AG04450 (cell line): ENCODE measurements at regions not wholly inside any gene's neighbourhood (a gene's known extent, or its start where the extent isn't known, plus 50 kb on each side); places are given as distances from the start of the nearest gene placed in this dataset.

Experiments used
- CTCF ChIA-PET: fragments of 300-600, 350-600 bp; formaldehyde crosslinking; extraction: SDS; loops from one replicate; lab custom pipeline; 2022; ENCODE audit warnings: antibody characterized with exemption, inconsistent platforms; lab: Charles Lee
- POLR2A ChIA-PET: fragments of 350-600 bp; formaldehyde crosslinking; extraction: SDS; loops from one replicate; lab custom pipeline; 2021; ENCODE audit warnings: antibody characterized with exemption, inconsistent platforms; lab: Yijun Ruan, JAX
- DNase-seq: peaks from one replicate; pipeline ENCODE4 v3.0.0-alpha.2; 2011; ENCODE audit warnings: low read depth, low spot score
- H3K27ac ChIP-seq: one replicate; pipeline ENCODE4 v1.5.1; 2012; ENCODE audit warnings: low read depth, low read length, control low read depth
- H3K27me3 ChIP-seq: one replicate; pipeline ENCODE4 v1.6.0; 2012; ENCODE audit warnings: low read length; ENCODE audit not compliant: control insufficient read depth, insufficient read depth
- H3K4me3 ChIP-seq: 2 replicates; pipeline ENCODE4 v1.5.1; 2011; ENCODE audit warnings: mild to moderate bottlenecking, low read depth, low read length, control low read depth
- H3K9me3 ChIP-seq: 2 replicates; pipeline ENCODE4 v1.5.1; 2012; ENCODE audit warnings: low read length; ENCODE audit not compliant: control insufficient read depth, insufficient read depth
- CTCF ChIP-seq: IDR thresholded peaks from 2 replicates; pipeline ENCODE4 v1.5.1; 2011; ENCODE audit warnings: low read depth, low read length, control low read depth, inconsistent platforms

DNA sequence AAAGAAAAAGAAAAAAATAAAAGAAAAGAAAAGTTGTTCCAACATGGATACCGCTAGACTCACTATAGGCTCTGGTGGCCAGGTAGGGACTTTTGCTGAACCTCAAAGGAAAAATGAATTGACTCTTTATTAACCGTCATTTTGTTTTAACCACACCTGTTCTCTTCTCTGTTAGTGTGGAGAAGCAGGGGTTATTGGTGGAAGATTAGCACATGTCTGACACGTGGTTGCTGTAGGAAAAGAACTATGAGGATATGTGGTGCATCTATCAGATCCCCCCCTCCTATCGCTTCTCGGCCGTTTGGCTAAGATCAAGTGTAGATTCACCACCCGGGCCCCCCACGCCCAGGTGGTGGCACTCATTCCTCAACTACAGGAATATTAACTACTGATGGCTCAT is 212.4 kb upstream of the ZNF184 start:
- TF ChIP-seq CTCF = no peak
- CTCF ChIA-PET = no interaction called here
- peaks cover 10% of the 10 kb centered on the region; the same call in 1 of the 2 replicates for H3K9me3 ChIP-seq
- H3K27ac ChIP-seq = no peak overlapping the region
- peaks cover under 1% of the 10 kb centered on the region for H3K27me3 ChIP-seq
- no peak overlapping the region for H3K4me3 ChIP-seq
- no peak for DNase-seq
- POLR2A ChIA-PET = no interaction called here

DNA sequence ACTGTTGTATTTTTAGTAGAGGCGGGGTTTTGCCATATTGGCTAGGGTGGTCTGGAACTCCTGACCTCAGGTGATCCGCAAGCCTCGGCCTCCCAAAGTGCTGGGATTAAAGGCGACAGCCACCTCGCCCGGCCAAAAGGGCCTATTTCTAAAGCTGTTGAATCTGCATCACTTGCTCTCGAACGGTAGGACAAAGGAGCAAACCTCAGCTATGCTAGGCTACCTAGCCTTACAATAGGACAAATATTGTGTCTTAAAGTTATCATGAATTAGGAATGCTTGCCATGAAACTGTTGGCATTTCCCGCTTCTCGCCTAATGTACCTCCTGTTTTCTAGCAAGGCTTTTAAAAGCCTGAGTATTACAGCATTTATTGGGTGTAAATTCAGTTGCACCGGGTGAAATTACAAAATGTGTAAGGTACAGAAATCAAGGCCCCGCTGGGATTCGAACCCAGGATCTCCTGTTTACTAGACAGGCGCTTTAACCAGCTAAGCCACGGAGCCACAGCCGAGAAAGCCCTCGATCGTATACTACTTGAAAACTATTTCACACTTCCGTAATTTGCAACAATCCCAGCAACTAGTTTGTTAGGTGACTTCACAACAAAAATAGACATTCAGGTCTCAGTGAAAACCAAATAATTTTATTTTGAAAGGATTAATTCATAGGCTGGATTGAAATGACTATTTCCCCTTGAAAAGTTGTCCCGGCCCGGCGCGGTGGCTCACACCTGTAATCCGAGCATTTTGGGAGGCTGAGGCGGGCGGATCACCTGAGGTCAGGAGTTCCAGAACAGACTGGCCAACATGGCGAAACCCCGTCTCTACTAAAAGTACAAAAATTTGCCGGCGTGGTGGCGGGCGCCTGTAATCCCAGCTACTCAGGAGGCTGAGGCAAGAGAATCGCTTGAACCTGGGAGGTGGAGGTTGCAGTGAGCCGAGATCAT is 211.6 kb upstream of the ZNF184 start:
- H3K4me3 ChIP-seq = no peak overlapping the region
- ChIA-PET CTCF (no interaction called here), POLR2A (no interaction called here)
- H3K27ac ChIP-seq = no peak overlapping the region
- no peak for TF ChIP-seq CTCF
- no peak for DNase-seq
- H3K27me3 ChIP-seq = peaks cover 2% of the 10 kb centered on the region
- peaks cover 14% of the 10 kb centered on the region for H3K9me3 ChIP-seq

DNA sequence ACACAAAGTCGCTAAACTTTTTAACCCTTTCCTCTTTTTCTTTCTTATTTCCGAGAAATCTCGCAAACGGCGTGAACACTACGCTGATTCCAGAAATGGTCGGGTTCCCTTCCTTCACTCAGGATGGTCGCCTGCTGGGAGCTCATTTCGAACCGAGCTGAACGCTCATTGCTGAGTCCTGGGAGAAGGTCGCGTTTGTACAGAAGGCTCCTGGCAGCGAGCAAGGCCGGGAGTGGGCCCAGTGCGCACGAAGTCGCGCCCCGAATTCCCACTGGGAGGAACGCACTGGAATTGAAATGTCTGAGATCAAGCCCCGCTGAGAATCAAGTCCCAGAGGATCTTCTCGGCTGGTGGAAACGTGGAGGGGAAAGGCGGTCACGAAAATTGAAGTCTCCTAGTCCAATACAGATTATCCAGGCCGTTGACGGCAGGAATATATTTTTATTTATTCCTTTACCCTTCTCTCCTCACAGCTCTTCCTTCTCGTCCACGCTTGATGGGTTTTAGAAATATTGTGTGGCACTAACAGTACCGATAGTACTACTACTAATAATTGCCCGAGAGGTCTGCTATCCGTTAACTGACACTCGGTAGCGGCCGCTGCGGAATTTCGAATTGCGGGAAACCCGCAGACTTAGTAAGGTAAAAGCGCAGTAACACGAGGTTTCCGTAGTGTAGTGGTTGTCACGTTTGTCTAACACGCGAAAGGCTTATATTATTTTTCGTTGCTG is 207.2 kb upstream of the ZNF184 start:
- POLR2A ChIA-PET = no interaction called here
- DNase-seq = no peak

DNA sequence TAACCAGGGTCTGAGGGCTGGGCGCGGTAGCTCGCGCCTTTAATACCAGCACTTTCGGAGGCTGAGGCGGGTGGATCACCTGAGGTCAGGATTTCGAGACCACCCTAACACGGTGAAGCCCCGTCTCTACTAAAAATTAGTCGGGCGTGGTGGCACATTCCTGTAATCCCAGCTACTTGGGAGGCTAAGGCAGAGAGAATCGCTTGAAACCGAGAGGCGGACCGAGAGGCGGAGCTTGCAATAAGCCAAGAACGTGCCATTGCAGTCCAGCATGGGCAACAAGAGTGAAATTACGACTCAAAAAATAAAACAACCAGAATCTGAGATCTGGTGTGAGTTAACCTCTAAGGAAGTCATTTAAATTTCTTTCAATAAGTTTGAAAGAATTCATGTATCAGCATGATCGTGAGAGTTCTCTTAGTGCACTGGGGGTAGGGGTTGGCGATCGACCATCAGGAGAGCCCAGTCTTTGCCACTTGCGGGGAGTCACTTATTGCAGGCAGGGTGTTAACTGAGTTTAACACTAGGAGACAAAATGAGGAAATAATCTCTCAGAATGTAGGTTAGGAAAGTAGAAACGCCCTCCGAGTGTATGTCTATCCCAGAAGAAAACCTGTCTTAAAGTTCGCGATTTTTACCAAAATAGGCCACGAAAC is 206.5 kb upstream of the ZNF184 start:
- peaks cover 2% of the 10 kb centered on the region for H3K27me3 ChIP-seq
- no peak for DNase-seq
- TF ChIP-seq CTCF = no peak
- H3K27ac ChIP-seq = no peak overlapping the region
- POLR2A ChIA-PET = no interaction called here
- no peak overlapping the region for H3K4me3 ChIP-seq
- H3K9me3 ChIP-seq = peaks cover 14% of the 10 kb centered on the region
- CTCF ChIA-PET = no interaction called here

More for the DNA sequence above, 207.2 kb upstream of the ZNF184 start:
- no peak for TF ChIP-seq CTCF
- no peak overlapping the region for H3K27ac ChIP-seq
- H3K4me3 ChIP-seq = no peak overlapping the region
- peaks cover 2% of the 10 kb centered on the region for H3K27me3 ChIP-seq
- CTCF ChIA-PET = no interaction called here
- peaks cover 14% of the 10 kb centered on the region for H3K9me3 ChIP-seq
